ENCODE measurements at regions not wholly inside any gene's neighbourhood (a gene's known extent, or its start where the extent isn't known, plus 50 kb on each side); places are given as distances from the start of the nearest gene placed in this dataset.
"Not testable (repeated sequence)": the region's sequence is repeated elsewhere in the genome, so short reads cannot be mapped to it uniquely, and the experiment has no call there.

DNA sequence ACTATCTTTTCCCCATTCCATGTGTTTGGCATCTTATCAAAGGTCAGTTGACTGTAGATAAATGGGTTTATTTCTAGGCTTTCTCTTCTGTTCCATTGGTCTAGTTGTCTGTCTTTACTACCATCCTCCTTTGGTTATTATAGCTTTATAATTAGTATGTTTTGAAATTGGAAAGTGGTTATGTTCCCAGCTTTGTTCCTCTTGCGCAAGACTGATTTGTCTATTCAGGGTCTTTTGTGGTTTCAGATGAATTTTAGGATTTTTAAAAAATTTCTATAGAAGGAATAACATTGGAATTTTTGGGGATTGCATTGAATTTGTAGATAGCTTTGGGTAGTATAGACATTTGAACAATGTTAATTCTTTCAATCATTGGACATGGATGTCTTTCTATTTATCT is 77.0 kb upstream of the NBPF4 start:
- Histone ChIP-seq H3K9me3 (ENCODE audit: control insufficient read depth, insufficient read depth, low read depth, low read length) (no peaks in the 10 kb centered on the region), H3K36me3 (ENCODE audit: control insufficient read depth, insufficient read depth, low read length) (no peaks in the 10 kb centered on the region), H3K27me3 (ENCODE audit: control insufficient read depth, insufficient read depth, low read length) (no peaks in the 10 kb centered on the region), H3K27ac (ENCODE audit: low read length) (no peak overlapping the region), H3K4me1 (ENCODE audit: control insufficient read depth, insufficient read depth, low read length) (no peaks in the 10 kb centered on the region), H3K4me3 (ENCODE audit: low read depth in 2 of 2, low read length in 2 of 2) (no peak overlapping the region)
- POLR2A ChIA-PET, result no interaction called here
- ATAC-seq (no peak), DNase-seq (ENCODE audit: low read depth, low spot score) (no peak)
- intact Hi-C loops (cut with micrococcal nuclease; ENCODE audit: unreplicated experiment), result no loop called here
- in situ Hi-C loops (cut with HindIII; ENCODE audit: low pct_unique_long_range_greater_than_20kb, low sequenced_read_pairs), result no loop called here
- TF ChIP-seq POLR2AphosphoS5 (IDR thresholded peaks at IDR 0.05; ENCODE audit: low read depth, low read length) (no peak), TCF7L2 (IDR thresholded peaks at IDR 0.05; ENCODE audit: low read depth, low read length) (no peak), SIN3A (IDR thresholded peaks at IDR 0.05; ENCODE audit: borderline replicate concordance, insufficient read depth, low read depth, low read length) (no peak)
- TF ChIP-seq, protein P1, sequence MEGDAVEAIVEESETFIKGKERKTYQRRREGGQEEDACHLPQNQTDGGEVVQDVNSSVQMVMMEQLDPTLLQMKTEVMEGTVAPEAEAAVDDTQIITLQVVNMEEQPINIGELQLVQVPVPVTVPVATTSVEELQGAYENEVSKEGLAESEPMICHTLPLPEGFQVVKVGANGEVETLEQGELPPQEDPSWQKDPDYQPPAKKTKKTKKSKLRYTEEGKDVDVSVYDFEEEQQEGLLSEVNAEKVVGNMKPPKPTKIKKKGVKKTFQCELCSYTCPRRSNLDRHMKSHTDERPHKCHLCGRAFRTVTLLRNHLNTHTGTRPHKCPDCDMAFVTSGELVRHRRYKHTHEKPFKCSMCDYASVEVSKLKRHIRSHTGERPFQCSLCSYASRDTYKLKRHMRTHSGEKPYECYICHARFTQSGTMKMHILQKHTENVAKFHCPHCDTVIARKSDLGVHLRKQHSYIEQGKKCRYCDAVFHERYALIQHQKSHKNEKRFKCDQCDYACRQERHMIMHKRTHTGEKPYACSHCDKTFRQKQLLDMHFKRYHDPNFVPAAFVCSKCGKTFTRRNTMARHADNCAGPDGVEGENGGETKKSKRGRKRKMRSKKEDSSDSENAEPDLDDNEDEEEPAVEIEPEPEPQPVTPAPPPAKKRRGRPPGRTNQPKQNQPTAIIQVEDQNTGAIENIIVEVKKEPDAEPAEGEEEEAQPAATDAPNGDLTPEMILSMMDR (IDR thresholded peaks at IDR 0.05), result no peak
- TF ChIP-seq, protein P2, sequence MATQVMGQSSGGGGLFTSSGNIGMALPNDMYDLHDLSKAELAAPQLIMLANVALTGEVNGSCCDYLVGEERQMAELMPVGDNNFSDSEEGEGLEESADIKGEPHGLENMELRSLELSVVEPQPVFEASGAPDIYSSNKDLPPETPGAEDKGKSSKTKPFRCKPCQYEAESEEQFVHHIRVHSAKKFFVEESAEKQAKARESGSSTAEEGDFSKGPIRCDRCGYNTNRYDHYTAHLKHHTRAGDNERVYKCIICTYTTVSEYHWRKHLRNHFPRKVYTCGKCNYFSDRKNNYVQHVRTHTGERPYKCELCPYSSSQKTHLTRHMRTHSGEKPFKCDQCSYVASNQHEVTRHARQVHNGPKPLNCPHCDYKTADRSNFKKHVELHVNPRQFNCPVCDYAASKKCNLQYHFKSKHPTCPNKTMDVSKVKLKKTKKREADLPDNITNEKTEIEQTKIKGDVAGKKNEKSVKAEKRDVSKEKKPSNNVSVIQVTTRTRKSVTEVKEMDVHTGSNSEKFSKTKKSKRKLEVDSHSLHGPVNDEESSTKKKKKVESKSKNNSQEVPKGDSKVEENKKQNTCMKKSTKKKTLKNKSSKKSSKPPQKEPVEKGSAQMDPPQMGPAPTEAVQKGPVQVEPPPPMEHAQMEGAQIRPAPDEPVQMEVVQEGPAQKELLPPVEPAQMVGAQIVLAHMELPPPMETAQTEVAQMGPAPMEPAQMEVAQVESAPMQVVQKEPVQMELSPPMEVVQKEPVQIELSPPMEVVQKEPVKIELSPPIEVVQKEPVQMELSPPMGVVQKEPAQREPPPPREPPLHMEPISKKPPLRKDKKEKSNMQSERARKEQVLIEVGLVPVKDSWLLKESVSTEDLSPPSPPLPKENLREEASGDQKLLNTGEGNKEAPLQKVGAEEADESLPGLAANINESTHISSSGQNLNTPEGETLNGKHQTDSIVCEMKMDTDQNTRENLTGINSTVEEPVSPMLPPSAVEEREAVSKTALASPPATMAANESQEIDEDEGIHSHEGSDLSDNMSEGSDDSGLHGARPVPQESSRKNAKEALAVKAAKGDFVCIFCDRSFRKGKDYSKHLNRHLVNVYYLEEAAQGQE (IDR thresholded peaks at IDR 0.05; ENCODE audit: insufficient read depth in 1 of 2, low read depth in 2 of 2, low read length in 1 of 2), result no peak
- BruUV-seq (replicated peaks), result no TSS peak
- CTCF ChIA-PET, result no interaction called here

DNA sequence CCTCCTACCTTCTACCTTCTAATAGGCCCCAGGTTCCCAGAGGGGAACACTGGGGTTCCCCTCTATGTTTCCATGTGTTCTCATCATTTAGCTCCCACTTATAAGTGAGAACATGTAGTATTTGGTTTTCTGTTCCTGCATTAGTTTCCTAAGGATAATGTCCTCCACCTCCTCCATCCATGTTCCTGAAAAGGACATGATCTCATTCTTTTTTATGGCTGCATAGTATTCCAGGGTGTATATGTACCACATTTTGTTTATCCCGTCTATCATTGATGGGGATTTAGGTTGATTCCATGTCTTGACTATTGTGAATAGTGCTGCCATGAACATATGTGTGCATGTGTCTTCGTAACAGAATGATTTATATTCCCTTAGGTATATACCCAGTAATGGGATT is 81.5 kb upstream of the NBPF4 start:
- H3K27me3 ChIP-seq (ENCODE audit: control insufficient read depth, insufficient read depth, low read length); in situ Hi-C loops (cut with HindIII; ENCODE audit: low pct_unique_long_range_greater_than_20kb, low sequenced_read_pairs); H3K4me1 ChIP-seq (ENCODE audit: control insufficient read depth, insufficient read depth, low read length); CTCF ChIA-PET; H3K4me3 ChIP-seq (ENCODE audit: low read depth in 2 of 2, low read length in 2 of 2); H3K9me3 ChIP-seq (ENCODE audit: control insufficient read depth, insufficient read depth, low read depth, low read length); ATAC-seq; intact Hi-C loops (cut with micrococcal nuclease; ENCODE audit: unreplicated experiment); H3K36me3 ChIP-seq (ENCODE audit: control insufficient read depth, insufficient read depth, low read length); DNase-seq (ENCODE audit: low read depth, low spot score); POLR2A ChIA-PET; H3K27ac ChIP-seq (ENCODE audit: low read length); BruUV-seq (replicated peaks): not testable (repeated sequence)

DNA sequence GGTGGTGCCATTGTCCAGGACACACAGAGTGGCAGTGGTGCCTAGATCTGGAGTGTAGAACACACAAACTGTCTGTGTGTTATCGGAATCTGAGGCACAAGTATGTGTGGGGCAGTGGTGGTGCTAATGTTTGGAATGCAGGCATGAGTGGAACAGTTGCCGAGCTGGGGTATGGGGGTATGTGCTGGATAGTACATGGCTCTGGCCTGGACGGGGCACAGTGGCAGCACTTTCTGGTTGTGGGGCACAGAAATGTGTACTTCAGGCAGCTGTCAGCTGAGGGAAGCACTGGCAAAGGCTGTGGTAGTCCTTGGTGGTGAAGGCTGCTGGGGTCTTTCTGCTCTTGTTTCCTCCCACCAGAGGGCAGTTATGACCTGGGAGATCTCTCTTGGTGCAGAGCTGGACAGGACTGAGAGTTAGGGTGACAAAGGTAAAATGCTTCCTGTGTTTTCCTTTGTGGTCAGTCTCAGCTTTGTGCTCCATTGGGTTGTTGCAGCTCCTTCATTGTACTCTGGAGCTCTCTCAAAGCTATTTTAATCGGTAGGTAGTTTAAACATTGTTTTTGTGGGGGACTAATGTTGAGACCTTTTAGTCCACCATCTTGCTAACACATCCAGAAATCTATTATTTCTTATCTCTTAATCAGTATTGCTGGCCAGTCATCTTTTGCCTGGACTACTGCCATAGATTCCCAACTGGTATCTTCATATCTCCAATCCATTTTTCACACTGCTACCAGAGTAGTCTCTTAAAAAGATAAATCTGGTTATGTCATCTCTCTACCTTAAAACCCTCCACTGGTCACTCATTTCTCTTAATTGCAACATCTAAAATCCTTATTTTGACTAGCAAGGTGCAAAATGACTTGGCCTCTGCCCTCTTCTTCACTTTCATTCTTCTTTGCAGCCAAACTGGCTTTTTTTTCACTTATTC is 83.9 kb upstream of the NBPF4 start:
- no TSS peak for BruUV-seq (replicated peaks)
- CTCF ChIA-PET, result no interaction called here
- DNase-seq (ENCODE audit: low read depth, low spot score), result no peak
- Histone ChIP-seq H3K36me3 (ENCODE audit: control insufficient read depth, insufficient read depth, low read length) (no peaks in the 10 kb centered on the region), H3K27me3 (ENCODE audit: control insufficient read depth, insufficient read depth, low read length) (no peaks in the 10 kb centered on the region), H3K27ac (ENCODE audit: low read length) (no peak overlapping the region), H3K4me1 (ENCODE audit: control insufficient read depth, insufficient read depth, low read length) (no peaks in the 10 kb centered on the region), H3K4me3 (ENCODE audit: low read depth in 2 of 2, low read length in 2 of 2) (no peak overlapping the region), H3K9me3 (ENCODE audit: control insufficient read depth, insufficient read depth, low read depth, low read length) (no peaks in the 10 kb centered on the region)
- intact Hi-C loops (cut with micrococcal nuclease; ENCODE audit: unreplicated experiment) (no loop called here), in situ Hi-C loops (cut with HindIII; ENCODE audit: low pct_unique_long_range_greater_than_20kb, low sequenced_read_pairs) (no loop called here)
- no peak for ATAC-seq
- POLR2A ChIA-PET, result no interaction called here
- TF ChIP-seq TCF7L2 (IDR thresholded peaks at IDR 0.05; ENCODE audit: low read depth, low read length) (no peak), POLR2AphosphoS5 (IDR thresholded peaks at IDR 0.05; ENCODE audit: low read depth, low read length) (no peak), SIN3A (IDR thresholded peaks at IDR 0.05; ENCODE audit: borderline replicate concordance, insufficient read depth, low read depth, low read length) (no peak)
- TF ChIP-seq, protein P1 (IDR thresholded peaks at IDR 0.05), result peak; percentile 17

All from Panc1 (cell line).